ENCODE measurements at regions not wholly inside any gene's neighbourhood (a gene's known extent, or its start where the extent isn't known, plus 50 kb on each side); places are given as distances from the start of the nearest gene placed in this dataset.

GRCh38 chr2:76467326-76467725 is 756.6 kb upstream of the GCFC2 start:
- H3K27me3 ChIP-seq (ENCODE audit: insufficient read depth, insufficient read length), result no peaks in the 10 kb centered on the region
- H3K9me3 ChIP-seq (ENCODE audit: insufficient read depth, low read length), result no peaks in the 10 kb centered on the region
- H3K36me3 ChIP-seq (ENCODE audit: insufficient read depth, insufficient read length, low read length), result no peaks in the 10 kb centered on the region
- no peak for DNase-seq (ENCODE audit: low read depth, low spot score)
- no peak overlapping the region for H3K9ac ChIP-seq (ENCODE audit: insufficient read length, low read depth)
- no peaks in the 10 kb centered on the region for H3K4me1 ChIP-seq (ENCODE audit: insufficient read depth, insufficient read length)
- TF ChIP-seq SUZ12 (IDR thresholded peaks at IDR 0.05; ENCODE audit: extremely low read depth, insufficient read depth, insufficient read length) (no peak), ZNF274 (IDR thresholded peaks at IDR 0.05; ENCODE audit: low read depth, low read length) (no peak), YY1 (IDR thresholded peaks at IDR 0.05; ENCODE audit: insufficient read depth, insufficient read length) (no peak)
- H3K4me3 ChIP-seq (ENCODE audit: insufficient read length, low read depth), result no peak overlapping the region

- Histone ChIP-seq H3K4me3 (ENCODE audit: insufficient read length, low read depth) (no peak overlapping the region), H3K9me3 (ENCODE audit: insufficient read depth, low read length) (no peaks in the 10 kb centered on the region), H3K27me3 (ENCODE audit: insufficient read depth, insufficient read length) (no peaks in the 10 kb centered on the region), H3K36me3 (ENCODE audit: insufficient read depth, insufficient read length, low read length) (no peaks in the 10 kb centered on the region), H3K4me1 (ENCODE audit: insufficient read depth, insufficient read length) (no peaks in the 10 kb centered on the region), H3K9ac (ENCODE audit: insufficient read length, low read depth) (no peak overlapping the region)
- DNase-seq (ENCODE audit: low read depth, low spot score), result no peak
- TF ChIP-seq YY1 (IDR thresholded peaks at IDR 0.05; ENCODE audit: insufficient read depth, insufficient read length) (no peak), SUZ12 (IDR thresholded peaks at IDR 0.05; ENCODE audit: extremely low read depth, insufficient read depth, insufficient read length) (no peak), ZNF274 (IDR thresholded peaks at IDR 0.05; ENCODE audit: low read depth, low read length) (no peak)
These were observed 753.6 kb upstream of the GCFC2 start for GRCh38 chr2:76464310-76464709.

- H3K9me3 ChIP-seq (ENCODE audit: insufficient read depth, low read length), result no peaks in the 10 kb centered on the region
- no peak overlapping the region for H3K9ac ChIP-seq (ENCODE audit: insufficient read length, low read depth)
- DNase-seq (ENCODE audit: low read depth, low spot score), result no peak
- H3K27me3 ChIP-seq (ENCODE audit: insufficient read depth, insufficient read length), result no peaks in the 10 kb centered on the region
- TF ChIP-seq YY1 (IDR thresholded peaks at IDR 0.05; ENCODE audit: insufficient read depth, insufficient read length) (no peak), ZNF274 (IDR thresholded peaks at IDR 0.05; ENCODE audit: low read depth, low read length) (no peak), SUZ12 (IDR thresholded peaks at IDR 0.05; ENCODE audit: extremely low read depth, insufficient read depth, insufficient read length) (no peak)
- no peak overlapping the region for H3K4me3 ChIP-seq (ENCODE audit: insufficient read length, low read depth)
- no peaks in the 10 kb centered on the region for H3K36me3 ChIP-seq (ENCODE audit: insufficient read depth, insufficient read length, low read length)
- no peaks in the 10 kb centered on the region for H3K4me1 ChIP-seq (ENCODE audit: insufficient read depth, insufficient read length)
These were observed 750.7 kb upstream of the GCFC2 start for GRCh38 chr2:76461431-76461830.

GRCh38 chr2:76455910-76456309 is 745.2 kb upstream of the GCFC2 start:
- no peaks in the 10 kb centered on the region for H3K9me3 ChIP-seq (ENCODE audit: insufficient read depth, low read length)
- no peaks in the 10 kb centered on the region for H3K36me3 ChIP-seq (ENCODE audit: insufficient read depth, insufficient read length, low read length)
- no peak overlapping the region for H3K9ac ChIP-seq (ENCODE audit: insufficient read length, low read depth)
- DNase-seq (ENCODE audit: low read depth, low spot score), result no peak
- no peak overlapping the region for H3K4me3 ChIP-seq (ENCODE audit: insufficient read length, low read depth)
- H3K27me3 ChIP-seq (ENCODE audit: insufficient read depth, insufficient read length), result no peaks in the 10 kb centered on the region
- no peaks in the 10 kb centered on the region for H3K4me1 ChIP-seq (ENCODE audit: insufficient read depth, insufficient read length)
- no peak for TF ChIP-seq ZNF274 (IDR thresholded peaks at IDR 0.05; ENCODE audit: low read depth, low read length)
- TF ChIP-seq SUZ12 (IDR thresholded peaks at IDR 0.05; ENCODE audit: extremely low read depth, insufficient read depth, insufficient read length), result no peak
- no peak for TF ChIP-seq YY1 (IDR thresholded peaks at IDR 0.05; ENCODE audit: insufficient read depth, insufficient read length)

- Histone ChIP-seq H3K27me3 (ENCODE audit: insufficient read depth, insufficient read length) (no peaks in the 10 kb centered on the region), H3K9ac (ENCODE audit: insufficient read length, low read depth) (no peak overlapping the region), H3K4me3 (ENCODE audit: insufficient read length, low read depth) (no peak overlapping the region), H3K9me3 (ENCODE audit: insufficient read depth, low read length) (no peaks in the 10 kb centered on the region; the same call in 1 of the 2 replicates), H3K4me1 (ENCODE audit: insufficient read depth, insufficient read length) (no peaks in the 10 kb centered on the region), H3K36me3 (ENCODE audit: insufficient read depth, insufficient read length, low read length) (no peaks in the 10 kb centered on the region)
- TF ChIP-seq YY1 (IDR thresholded peaks at IDR 0.05; ENCODE audit: insufficient read depth, insufficient read length), result no peak
- TF ChIP-seq SUZ12 (IDR thresholded peaks at IDR 0.05; ENCODE audit: extremely low read depth, insufficient read depth, insufficient read length), result no peak
- TF ChIP-seq ZNF274 (IDR thresholded peaks at IDR 0.05; ENCODE audit: low read depth, low read length), result no peak
- no peak for DNase-seq (ENCODE audit: low read depth, low spot score)
These were observed 739.3 kb upstream of the GCFC2 start for GRCh38 chr2:76450024-76450475.

- Histone ChIP-seq H3K4me1 (ENCODE audit: insufficient read depth, insufficient read length) (no peaks in the 10 kb centered on the region), H3K9me3 (ENCODE audit: insufficient read depth, low read length) (no peaks in the 10 kb centered on the region; the same call in 1 of the 2 replicates), H3K4me3 (ENCODE audit: insufficient read length, low read depth) (no peak overlapping the region), H3K36me3 (ENCODE audit: insufficient read depth, insufficient read length, low read length) (no peaks in the 10 kb centered on the region), H3K27me3 (ENCODE audit: insufficient read depth, insufficient read length) (no peaks in the 10 kb centered on the region), H3K9ac (ENCODE audit: insufficient read length, low read depth) (no peak overlapping the region)
- no peak for DNase-seq (ENCODE audit: low read depth, low spot score)
- TF ChIP-seq ZNF274 (IDR thresholded peaks at IDR 0.05; ENCODE audit: low read depth, low read length) (no peak), SUZ12 (IDR thresholded peaks at IDR 0.05; ENCODE audit: extremely low read depth, insufficient read depth, insufficient read length) (no peak), YY1 (IDR thresholded peaks at IDR 0.05; ENCODE audit: insufficient read depth, insufficient read length) (no peak)
These were observed 738.2 kb upstream of the GCFC2 start for GRCh38 chr2:76448956-76449355.

- Histone ChIP-seq H3K9ac (ENCODE audit: insufficient read length, low read depth) (no peak overlapping the region), H3K9me3 (ENCODE audit: insufficient read depth, low read length) (no peaks in the 10 kb centered on the region; the same call in 1 of the 2 replicates), H3K27me3 (ENCODE audit: insufficient read depth, insufficient read length) (no peaks in the 10 kb centered on the region), H3K36me3 (ENCODE audit: insufficient read depth, insufficient read length, low read length) (no peaks in the 10 kb centered on the region), H3K4me3 (ENCODE audit: insufficient read length, low read depth) (no peak overlapping the region), H3K4me1 (ENCODE audit: insufficient read depth, insufficient read length) (no peaks in the 10 kb centered on the region)
- no peak for DNase-seq (ENCODE audit: low read depth, low spot score)
- TF ChIP-seq ZNF274 (IDR thresholded peaks at IDR 0.05; ENCODE audit: low read depth, low read length) (no peak), YY1 (IDR thresholded peaks at IDR 0.05; ENCODE audit: insufficient read depth, insufficient read length) (no peak), SUZ12 (IDR thresholded peaks at IDR 0.05; ENCODE audit: extremely low read depth, insufficient read depth, insufficient read length) (no peak)
These were observed 736.6 kb upstream of the GCFC2 start for GRCh38 chr2:76447294-76447693.

All from NT2/D1 (cell line).